Non-pigmented ciliary epithelial cell (primary cell): ENCODE measurements at regions not wholly inside any gene's neighbourhood (a gene's known extent, or its start where the extent isn't known, plus 50 kb on each side); places are given as distances from the start of the nearest gene placed in this dataset.

Experiments
- DNase-seq: peaks from one replicate; pipeline ENCODE4 v3.0.0-alpha.2; 2010; ENCODE audit warnings: low read depth

DNA sequence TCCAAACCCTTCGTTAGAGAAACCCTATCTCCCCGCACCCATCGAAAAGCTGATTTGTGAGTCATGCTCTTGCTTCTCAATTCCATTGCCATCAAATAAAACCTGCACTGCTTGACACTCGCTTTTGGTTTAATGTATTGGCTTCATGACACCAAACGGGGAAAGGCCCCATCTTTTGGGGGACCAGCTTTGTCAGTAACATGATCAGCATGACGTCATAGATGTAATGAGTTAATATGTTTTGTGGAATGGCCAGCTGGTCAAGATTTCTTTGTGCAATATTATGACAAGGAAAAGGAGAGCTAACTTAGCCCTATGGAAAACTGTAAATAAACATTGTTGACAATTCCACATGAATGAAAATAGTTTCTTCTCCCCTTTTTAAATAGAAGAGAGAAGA, 1260.5 kb upstream of the CELF2 start:
- DNase-seq: no peak

GRCh38 chr10:9759596-9759995, 1258.1 kb upstream of the CELF2 start:
- no peak for DNase-seq

GRCh38 chr10:9762966-9763656, 1254.6 kb upstream of the CELF2 start:
- DNase-seq: peak; percentile 83

DNA sequence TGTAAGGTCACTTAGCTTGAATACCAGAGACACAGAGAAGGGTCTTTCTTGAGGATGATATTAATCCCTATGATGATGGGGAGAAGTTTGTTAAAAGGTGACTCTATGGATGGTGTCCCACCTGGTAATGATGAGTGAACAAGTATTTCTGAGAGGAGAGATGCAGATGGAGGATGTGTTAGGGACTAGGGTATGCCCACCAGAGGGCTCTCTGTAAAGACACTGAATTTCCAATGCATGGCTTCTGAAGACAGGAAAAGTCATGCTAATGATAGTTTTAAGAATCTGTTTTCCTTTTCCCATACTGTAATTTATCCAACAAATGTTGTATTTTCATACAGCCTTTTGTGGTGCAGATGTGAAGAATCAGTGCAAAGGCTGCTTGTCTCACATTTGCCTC, 1250.9 kb upstream of the CELF2 start:
- DNase-seq: no peak

GRCh38 chr10:9781666-9782065, 1236.0 kb upstream of the CELF2 start:
- DNase-seq: no peak

DNA sequence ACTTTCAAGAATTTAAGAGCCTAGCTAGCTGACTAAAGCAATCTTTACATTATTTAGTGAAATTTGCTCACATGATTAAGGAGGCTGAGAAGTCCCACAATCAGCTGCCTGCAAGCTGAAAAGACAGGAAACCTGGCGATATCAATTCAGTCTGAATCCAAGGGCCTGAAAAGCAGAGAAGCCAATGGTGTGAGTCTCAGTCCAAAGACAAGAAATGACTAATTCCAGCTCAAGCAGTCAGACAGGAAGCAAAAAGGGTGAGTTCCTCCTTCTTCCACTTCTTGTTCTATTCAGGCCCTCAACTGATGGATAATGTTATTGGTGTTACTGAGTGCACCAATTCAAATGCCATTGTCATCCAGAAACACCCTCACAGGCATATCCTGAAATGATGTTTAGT, 1231.6 kb upstream of the CELF2 start:
- no peak for DNase-seq

DNA sequence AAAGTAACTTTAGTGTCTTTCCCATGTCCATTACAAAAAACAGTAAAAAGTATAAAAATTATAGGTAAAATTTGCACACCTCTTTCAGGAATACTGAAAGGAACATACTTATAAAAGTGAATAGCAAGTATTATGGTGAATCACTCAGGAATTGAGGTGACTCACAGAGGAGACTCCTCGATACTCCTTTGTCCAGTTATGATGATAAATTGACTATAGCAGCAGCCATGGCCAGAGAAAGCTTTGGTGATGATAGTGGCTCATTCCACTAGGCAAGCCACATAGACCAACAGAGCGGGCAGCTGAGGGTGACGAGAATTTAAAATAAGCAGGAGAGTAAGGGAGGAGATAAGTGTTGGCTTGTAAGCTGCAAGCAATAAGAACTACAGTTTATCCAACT, 1231.1 kb upstream of the CELF2 start:
- no peak for DNase-seq

GRCh38 chr10:9789996-9790395, 1227.7 kb upstream of the CELF2 start:
- DNase-seq: no peak

GRCh38 chr10:9792181-9792580, 1225.5 kb upstream of the CELF2 start:
- no peak for DNase-seq

DNA sequence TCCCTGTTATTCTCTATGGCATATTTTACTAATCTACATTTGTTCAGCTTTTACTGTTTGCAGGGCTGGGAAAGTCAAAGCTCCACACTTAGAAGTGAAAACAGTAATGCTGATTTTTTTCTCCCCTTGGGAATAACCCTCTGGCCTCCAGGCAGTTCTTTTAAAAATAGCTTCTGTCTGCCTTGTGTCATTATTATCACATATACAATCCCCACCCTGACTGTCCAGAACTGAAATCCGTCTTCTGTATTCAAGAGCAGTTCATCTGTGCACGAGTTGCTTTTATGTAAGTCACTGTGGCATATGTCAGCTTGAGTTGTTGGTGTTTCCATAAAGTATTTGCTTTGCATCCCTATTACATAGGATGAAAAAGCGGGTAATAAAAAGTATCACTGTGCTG, 1221.1 kb upstream of the CELF2 start:
- no peak for DNase-seq

DNA sequence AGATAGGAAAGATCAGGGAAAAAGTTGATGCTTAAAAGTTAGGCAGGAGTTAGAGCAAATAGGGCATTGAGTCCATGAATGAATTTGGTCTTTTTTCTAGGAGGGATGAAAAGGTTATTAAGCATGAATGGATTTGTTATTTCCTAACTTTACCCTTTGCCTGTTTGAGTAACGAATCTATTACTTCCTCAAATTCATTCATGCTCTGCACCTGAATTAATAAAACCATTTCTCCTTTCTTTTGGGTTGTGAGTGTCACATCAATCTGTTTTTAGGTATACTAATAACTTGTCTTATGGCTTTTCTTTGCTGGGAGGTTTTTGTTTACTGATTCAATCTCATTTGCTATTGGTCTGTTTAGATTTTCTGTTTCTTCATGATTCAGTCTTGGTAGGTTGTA, 1217.7 kb upstream of the CELF2 start:
- no peak for DNase-seq

- DNase-seq: no peak
These were observed 1217.1 kb upstream of the CELF2 start for GRCh38 chr10:9800571-9800970.

GRCh38 chr10:9807846-9808245, 1209.8 kb upstream of the CELF2 start:
- no peak for DNase-seq

- DNase-seq: no peak
These were observed 1206.1 kb upstream of the CELF2 start for GRCh38 chr10:9811601-9812000.

GRCh38 chr10:9814285-9814864, 1203.3 kb upstream of the CELF2 start:
- DNase-seq: no peak

- DNase-seq: no peak
These were observed 1197.7 kb upstream of the CELF2 start for GRCh38 chr10:9819756-9820494.

- DNase-seq: no peak
These were observed 1194.3 kb upstream of the CELF2 start for GRCh38 chr10:9823268-9823930.

- DNase-seq: no peak
These were observed 1193.0 kb upstream of the CELF2 start for GRCh38 chr10:9824631-9825071.

- DNase-seq: peak; percentile 37
These were observed 1192.1 kb upstream of the CELF2 start for GRCh38 chr10:9825491-9826018.

GRCh38 chr10:9828110-9828509, 1189.6 kb upstream of the CELF2 start:
- DNase-seq: no peak

DNA sequence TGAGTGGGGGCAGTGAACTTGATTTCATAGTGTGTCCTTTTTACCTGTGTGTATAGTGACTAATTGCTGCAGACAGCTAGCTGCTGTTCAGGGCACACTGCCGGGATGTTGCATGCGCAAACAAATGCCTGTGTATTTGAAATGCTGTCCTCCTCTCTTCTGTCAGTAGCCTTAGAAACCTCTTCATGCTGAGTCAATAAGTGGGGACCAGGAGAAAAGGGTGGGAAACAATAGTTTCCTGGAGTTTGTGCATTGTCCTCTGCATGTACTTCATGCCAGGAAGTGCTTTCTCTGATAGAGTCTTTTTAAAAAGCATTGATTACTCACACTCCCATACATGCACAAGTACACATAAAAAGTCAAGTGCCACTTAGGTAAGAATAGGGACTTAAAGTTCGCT, 1183.7 kb upstream of the CELF2 start:
- DNase-seq: no peak

- no peak for DNase-seq
These were observed 1183.2 kb upstream of the CELF2 start for GRCh38 chr10:9834434-9834833.

DNA sequence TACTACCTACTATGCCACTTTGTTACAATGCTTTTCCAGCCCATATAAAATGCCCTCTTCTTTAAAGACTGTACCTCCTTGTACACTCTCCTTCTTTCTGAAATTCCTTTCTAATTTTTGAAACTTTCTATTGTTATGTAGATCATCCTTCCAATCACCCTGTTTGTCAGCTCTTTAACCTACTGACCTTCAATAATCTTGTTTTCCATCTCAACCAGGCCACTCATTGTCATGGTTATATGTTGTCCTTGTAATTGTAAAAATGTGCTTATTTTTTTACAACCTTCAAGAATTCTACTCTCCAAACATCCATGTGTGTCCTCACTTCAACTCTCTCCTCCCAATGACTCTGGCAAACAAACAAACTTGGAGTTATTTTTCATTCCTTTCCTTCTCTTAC, 1172.6 kb upstream of the CELF2 start:
- no peak for DNase-seq
